HCT116 (cell line): ENCODE measurements at regions not wholly inside any gene's neighbourhood (a gene's known extent, or its start where the extent isn't known, plus 50 kb on each side); places are given as distances from the start of the nearest gene placed in this dataset.

Experiments
- ATAC-seq: fragments of 200-7000 bp; cut with Tn5 transposase; 2 replicates; pipeline ENCODE4 v1.9.1; 2020; ENCODE audit warnings: mild to moderate bottlenecking, moderate library complexity
- BruUV-seq: library from RNA; stranded (reverse); fragments of 400-500 nt; replicated peaks from 2 replicates; lab custom pipeline; 2021; lab: Mats Ljungman, UMichigan
- CTCF ChIA-PET: fragments of 300-600 bp; sonication (Branson Sonifier 250); formaldehyde crosslinking; loops from one replicate; lab custom pipeline; 2021; ENCODE audit warnings: antibody characterized with exemption; lab: Charles Lee
- POLR2A ChIA-PET: fragments of 300-600, 350-600 bp; sonication (Branson Sonifier 250); formaldehyde crosslinking; loops from one replicate; lab custom pipeline; 2021; ENCODE audit warnings: antibody characterized with exemption; lab: Charles Lee
- RAD21 ChIA-PET, 2 experiments: fragments of 300-600 bp; sonication (Branson Sonifier 250); formaldehyde crosslinking; loops; one replicate each; lab custom pipeline; 2023; ENCODE audit warnings: low total read pairs in 2 of 2; ENCODE audit not compliant: uncharacterized antibody in 2 of 2, unreplicated experiment in 2 of 2, low non-redundant PET in 1 of 2; lab: Charles Lee
- DNase-seq: peaks from one replicate; pipeline ENCODE4 v3.0.0-alpha.2; 2010; ENCODE audit warnings: low read depth, low spot score
- H2AFZ ChIP-seq: fragments of 200-600 bp; shearing (Covaris generic), sonication (generic); 2 replicates; pipeline ENCODE4 v1.6.1; 2017; ENCODE audit warnings: low read depth, mixed run types, mixed read lengths, antibody characterized with exemption, low read length; ENCODE audit not compliant: poor library complexity, severe bottlenecking
- H3K27ac ChIP-seq: 2 replicates; pipeline ENCODE4 v1.5.1; 2012; ENCODE audit warnings: low read depth, low read length
- H3K27me3 ChIP-seq: fragments of 200-600 bp; sonication (generic); 2 replicates; pipeline ENCODE4 v1.6.1; 2016; ENCODE audit warnings: mixed run types, low read length, mixed read lengths; ENCODE audit not compliant: insufficient read depth
- H3K36me3 ChIP-seq, 2 experiments: fragments of 200-500 bp in 1 of 2; fragments of 200-600 bp in 1 of 2; sonication (Bioruptor generic) in 1 of 2; sonication (generic) in 1 of 2; 2 replicates each; pipeline versions ENCODE4 v1.5.1 to v1.6.1; 2014 to 2016; ENCODE audit warnings: low read length in 2 of 2, inconsistent platforms in 1 of 2, mixed read lengths in 1 of 2, mixed run types in 1 of 2; ENCODE audit not compliant: insufficient read depth in 2 of 2, control insufficient read depth in 1 of 2
- H3K4me1 ChIP-seq, 2 experiments: fragments of 200-600 bp in 1 of 2; sonication (generic) in 1 of 2; 2 replicates each; pipeline versions ENCODE4 v1.5.1 to v1.6.1; 2012 to 2017; ENCODE audit warnings: low read length in 2 of 2, inconsistent platforms in 1 of 2, mild to moderate bottlenecking in 1 of 2, mixed read lengths in 1 of 2, mixed run types in 1 of 2, moderate library complexity in 1 of 2; ENCODE audit not compliant: insufficient read depth in 2 of 2, control insufficient read depth in 1 of 2
- H3K4me2 ChIP-seq: fragments of 200-600 bp; sonication (generic); 2 replicates; pipeline ENCODE4 v1.6.1; 2017; ENCODE audit warnings: mixed run types, low read length, mixed read lengths
- H3K4me3 ChIP-seq, 2 experiments: fragments of 200-600 bp in 1 of 2; sonication (generic) in 1 of 2; replicated peaks in 1 of 2; 2 replicates each; pipeline ENCODE4 v1.5.1; 2011 to 2016; ENCODE audit warnings: low read length in 2 of 2, control low read depth in 1 of 2, low read depth in 1 of 2, mild to moderate bottlenecking in 1 of 2, mixed read lengths in 1 of 2, mixed run types in 1 of 2
- H3K79me2 ChIP-seq: fragments of 200-600 bp; sonication (generic); 2 replicates; pipeline ENCODE4 v1.6.1; 2017; ENCODE audit warnings: mild to moderate bottlenecking, mixed run types, low read length, moderate library complexity, mixed read lengths; ENCODE audit not compliant: insufficient read depth
- H3K9ac ChIP-seq: fragments of 200-600 bp; sonication (generic); 2 replicates; pipeline ENCODE4 v1.6.1; 2016; ENCODE audit warnings: low read length, mixed read lengths
- H3K9me2 ChIP-seq: fragments of 200-600 bp; sonication (generic), shearing (Covaris generic); 2 replicates; pipeline ENCODE4 v1.6.1; 2017; ENCODE audit warnings: mixed run types, mild to moderate bottlenecking, moderate library complexity; ENCODE audit not compliant: insufficient read depth
- H3K9me3 ChIP-seq, 2 experiments: fragments of 200-500 bp in 1 of 2; fragments of 200-600 bp in 1 of 2; sonication (Bioruptor generic) in 1 of 2; sonication (generic) in 1 of 2; 2 replicates each; pipeline ENCODE4 v1.6.1; 2014 to 2017; ENCODE audit warnings: low read length in 2 of 2, mixed read lengths in 2 of 2, inconsistent platforms in 1 of 2, low read depth in 1 of 2, mild to moderate bottlenecking in 1 of 2, mixed run types in 1 of 2, moderate library complexity in 1 of 2; ENCODE audit not compliant: control insufficient read depth in 1 of 2, insufficient read depth in 1 of 2
- H4K20me1 ChIP-seq: fragments of 200-600 bp; sonication (generic), shearing (Covaris generic); 2 replicates; pipeline ENCODE4 v1.6.1; 2017; ENCODE audit warnings: mixed run types, mild to moderate bottlenecking, moderate library complexity; ENCODE audit not compliant: insufficient read depth
- CEBPB ChIP-seq: IDR thresholded peaks from 2 replicates; pipeline ENCODE4 v1.6.1; 2012; ENCODE audit warnings: low read depth
- EGR1 ChIP-seq: IDR thresholded peaks from 2 replicates; pipeline ENCODE4 v1.6.1; 2012; ENCODE audit warnings: low read depth
- ELF1 ChIP-seq: IDR thresholded peaks from 2 replicates; pipeline ENCODE4 v1.6.1; 2012; ENCODE audit warnings: low read depth, borderline replicate concordance
- EZH2 ChIP-seq: fragments of 200-600 bp; sonication (generic); IDR thresholded peaks from 2 replicates; pipeline ENCODE4 v1.6.1; 2017; ENCODE audit warnings: antibody characterized with exemption, mixed run types
- FOSL1 ChIP-seq: IDR thresholded peaks from 2 replicates; pipeline ENCODE4 v1.6.1; 2012; ENCODE audit warnings: low read depth
- JUND ChIP-seq: IDR thresholded peaks from 2 replicates; pipeline ENCODE4 v1.6.1; 2012
- MAX ChIP-seq: IDR thresholded peaks from 2 replicates; pipeline ENCODE4 v1.6.1; 2012
- POLR2A ChIP-seq: IDR thresholded peaks from 2 replicates; pipeline ENCODE4 v1.7.0; 2011; ENCODE audit warnings: borderline replicate concordance; ENCODE audit not compliant: insufficient read depth, insufficient read length; ENCODE audit errors: extremely low read depth
- POLR2AphosphoS5 ChIP-seq: IDR thresholded peaks from 2 replicates; pipeline ENCODE4 v1.6.1; 2011; ENCODE audit warnings: mild to moderate bottlenecking, low read depth, low read length, moderate library complexity
- RAD21 ChIP-seq: IDR thresholded peaks from 2 replicates; pipeline ENCODE4 v1.6.1; 2012; ENCODE audit warnings: low read depth, mild to moderate bottlenecking
- REST ChIP-seq: IDR thresholded peaks from 2 replicates; pipeline ENCODE4 v1.6.1; 2012; ENCODE audit warnings: low read depth
- SIN3A ChIP-seq: IDR thresholded peaks from 2 replicates; pipeline ENCODE4 v1.6.1; 2012; ENCODE audit warnings: low read depth
- SP1 ChIP-seq: IDR thresholded peaks from 2 replicates; pipeline ENCODE4 v1.6.1; 2012; ENCODE audit warnings: low read depth
- SRF ChIP-seq: IDR thresholded peaks from 2 replicates; pipeline ENCODE4 v1.6.1; 2012; ENCODE audit warnings: low read depth
- TCF7L2 ChIP-seq: IDR thresholded peaks from 2 replicates; pipeline ENCODE4 v1.7.0; 2011; ENCODE audit warnings: borderline replicate concordance, inconsistent platforms; ENCODE audit not compliant: insufficient read depth, insufficient read length; ENCODE audit errors: extremely low read depth
- YY1 ChIP-seq: IDR thresholded peaks from 2 replicates; pipeline ENCODE4 v1.6.1; 2011; ENCODE audit warnings: low read length, low read depth, moderate library complexity, mild to moderate bottlenecking; ENCODE audit not compliant: insufficient replicate concordance; ENCODE audit errors: extremely low read depth
- ZBTB33 ChIP-seq: IDR thresholded peaks from 2 replicates; pipeline ENCODE4 v1.6.1; 2011; ENCODE audit warnings: mild to moderate bottlenecking, low read length, moderate library complexity; ENCODE audit not compliant: insufficient replicate concordance; ENCODE audit errors: extremely low read depth
- ZFX ChIP-seq: fragments of 450-650 bp; IDR thresholded peaks from 2 replicates; pipeline ENCODE4 v1.6.1; 2017
- ZNF274 ChIP-seq: fragments of 200-500 bp; sonication (Bioruptor generic); IDR thresholded peaks from 2 replicates; pipeline ENCODE4 v1.6.1; 2014; ENCODE audit warnings: mild to moderate bottlenecking, low read depth, low read length, inconsistent platforms
- intact Hi-C: fragments of 100-400 bp; cut with micrococcal nuclease; formaldehyde crosslinking; loops from 2 replicates; pipeline ENCODE4 v1.10.0; 2022
- TF ChIP-seq, protein P1 (sequence below), 3 experiments: fragments of 200-600 bp in 1 of 3; sonication (generic) in 1 of 3; IDR thresholded peaks in 2 of 3; conservative IDR thresholded peaks in 1 of 3; 2 replicates each; pipeline ENCODE4 v1.5.1; 2012 to 2017; ENCODE audit warnings: low read depth in 2 of 3, low read length in 2 of 3, antibody characterized with exemption in 1 of 3, borderline replicate concordance in 1 of 3, control low read depth in 1 of 3, mild to moderate bottlenecking in 1 of 3, mixed read lengths in 1 of 3, mixed run types in 1 of 3, moderate library complexity in 1 of 3; ENCODE audit not compliant: insufficient read depth in 1 of 3

- Histone ChIP-seq H3K9me2 (no peaks in the 10 kb centered on the region), H3K79me2 (no peaks in the 10 kb centered on the region), H3K9me3 (no peaks in the 10 kb centered on the region), H3K4me2 (no peak overlapping the region), H3K27ac (no peak overlapping the region), H3K36me3 (no peaks in the 10 kb centered on the region), H3K4me3 (no peak overlapping the region), H3K9ac (no peak overlapping the region), H4K20me1 (no peaks in the 10 kb centered on the region), H3K27me3 (no peaks in the 10 kb centered on the region), H2AFZ (no peak overlapping the region), H3K4me1 (no peaks in the 10 kb centered on the region)
- ATAC-seq (no peak), DNase-seq (no peak)
- POLR2A ChIA-PET = no interaction called here
- BruUV-seq = no TSS peak
- RAD21 ChIA-PET = no interaction called here
- intact Hi-C loops = no loop called here
- no peak for TF ChIP-seq ZBTB33
- TF ChIP-seq ZNF274 = no peak
- no peak for TF ChIP-seq FOSL1
- no peak for TF ChIP-seq SRF
- no peak for TF ChIP-seq EZH2
- TF ChIP-seq EGR1 = no peak
- no peak for TF ChIP-seq YY1
- no peak for TF ChIP-seq TCF7L2
- no peak for TF ChIP-seq MAX
- TF ChIP-seq REST = no peak
- no peak for TF ChIP-seq SP1
- TF ChIP-seq POLR2AphosphoS5 = no peak
- TF ChIP-seq POLR2A = no peak
- no peak for TF ChIP-seq CEBPB
- TF ChIP-seq RAD21 = no peak
- TF ChIP-seq SIN3A = no peak
- TF ChIP-seq ELF1 = no peak
- TF ChIP-seq JUND = no peak
- no peak for TF ChIP-seq ZFX
- TF ChIP-seq, protein P1, sequence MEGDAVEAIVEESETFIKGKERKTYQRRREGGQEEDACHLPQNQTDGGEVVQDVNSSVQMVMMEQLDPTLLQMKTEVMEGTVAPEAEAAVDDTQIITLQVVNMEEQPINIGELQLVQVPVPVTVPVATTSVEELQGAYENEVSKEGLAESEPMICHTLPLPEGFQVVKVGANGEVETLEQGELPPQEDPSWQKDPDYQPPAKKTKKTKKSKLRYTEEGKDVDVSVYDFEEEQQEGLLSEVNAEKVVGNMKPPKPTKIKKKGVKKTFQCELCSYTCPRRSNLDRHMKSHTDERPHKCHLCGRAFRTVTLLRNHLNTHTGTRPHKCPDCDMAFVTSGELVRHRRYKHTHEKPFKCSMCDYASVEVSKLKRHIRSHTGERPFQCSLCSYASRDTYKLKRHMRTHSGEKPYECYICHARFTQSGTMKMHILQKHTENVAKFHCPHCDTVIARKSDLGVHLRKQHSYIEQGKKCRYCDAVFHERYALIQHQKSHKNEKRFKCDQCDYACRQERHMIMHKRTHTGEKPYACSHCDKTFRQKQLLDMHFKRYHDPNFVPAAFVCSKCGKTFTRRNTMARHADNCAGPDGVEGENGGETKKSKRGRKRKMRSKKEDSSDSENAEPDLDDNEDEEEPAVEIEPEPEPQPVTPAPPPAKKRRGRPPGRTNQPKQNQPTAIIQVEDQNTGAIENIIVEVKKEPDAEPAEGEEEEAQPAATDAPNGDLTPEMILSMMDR (IDR thresholded peaks at IDR 0.05 in 2 of 3, conservative IDR thresholded peaks at IDR 0.05 in 1 of 3; ENCODE audit: borderline replicate concordance in 1 of 3, insufficient read depth in 1 of 3, low read depth in 2 of 3, low read length in 2 of 3) = no peak
- CTCF ChIA-PET = no interaction called here
These were observed 987.4 kb downstream of the SUCLG1 start for GRCh38 chr2:83471655-83472054.
